ENCODE measurements at regions not wholly inside any gene's neighbourhood (a gene's known extent, or its start where the extent isn't known, plus 50 kb on each side); places are given as distances from the start of the nearest gene placed in this dataset.

GRCh38 chr7:72462311-72462710 is 50.2 kb upstream of the CALN1 start:
- H3K9ac ChIP-seq (replicated peaks; ENCODE audit: extremely low read depth, insufficient read depth, low read length) = no peak overlapping the region
- POLR2A ChIA-PET = no interaction called here
- no peaks in the 10 kb centered on the region for H3K27me3 ChIP-seq (ENCODE audit: control insufficient read depth in 2 of 2, insufficient read depth in 2 of 2, low read length in 2 of 2)
- H3K27ac ChIP-seq (ENCODE audit: insufficient read depth, low read depth, low read length) = no peak overlapping the region
- intact Hi-C loops (cut with micrococcal nuclease) = no loop called here
- DNase-seq (ENCODE audit: low read depth, low spot score) (no peak), FAIRE-seq (no peak)
- no TSS peak for BruUV-seq (replicated peaks)
- no peak overlapping the region for H3K4me2 ChIP-seq (ENCODE audit: insufficient read depth, low read length)
- H3K9me3 ChIP-seq (replicated peaks; ENCODE audit: control insufficient read depth, insufficient read depth, low read length) = peaks cover 2% of the 10 kb centered on the region
- dilution Hi-C loops (cut with MboI; ENCODE audit: extremely low pct_ligation_motif_present, low sequenced_read_pairs) = no loop called here
- CTCF ChIA-PET = no interaction called here
- no peaks in the 10 kb centered on the region for H4K20me1 ChIP-seq (replicated peaks; ENCODE audit: control insufficient read depth, extremely low read depth, insufficient read depth, low read length)
- H2AFZ ChIP-seq (ENCODE audit: low read depth, low read length) = no peak overlapping the region
- no peaks in the 10 kb centered on the region for H3K4me1 ChIP-seq (ENCODE audit: control insufficient read depth, extremely low read depth, insufficient read depth, low read length)
- no peak overlapping the region for H3K4me3 ChIP-seq (replicated peaks in 1 of 3; ENCODE audit: insufficient read depth in 1 of 3, low read depth in 1 of 3, low read length in 3 of 3)
- H3K9me1 ChIP-seq (replicated peaks; ENCODE audit: control insufficient read depth, extremely low read depth, insufficient read depth, low read length) = no peaks in the 10 kb centered on the region
- H3K79me2 ChIP-seq (ENCODE audit: control insufficient read depth, insufficient read depth, low read length) = no peaks in the 10 kb centered on the region
- no peak for TF ChIP-seq EZH2 (IDR thresholded peaks at IDR 0.05; ENCODE audit: borderline replicate concordance, low read depth, low read length, severe bottlenecking)
- TF ChIP-seq, protein P1, sequence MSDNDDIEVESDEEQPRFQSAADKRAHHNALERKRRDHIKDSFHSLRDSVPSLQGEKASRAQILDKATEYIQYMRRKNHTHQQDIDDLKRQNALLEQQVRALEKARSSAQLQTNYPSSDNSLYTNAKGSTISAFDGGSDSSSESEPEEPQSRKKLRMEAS (IDR thresholded peaks at IDR 0.05; ENCODE audit: insufficient read depth, insufficient read length) = no peak
- no peak for TF ChIP-seq CTCF (IDR thresholded peaks at IDR 0.05; ENCODE audit: extremely low read depth in 1 of 2, insufficient read depth in 1 of 2, low read depth in 1 of 2, low read length in 2 of 2)
- no peak for TF ChIP-seq POLR2A (IDR thresholded peaks at IDR 0.05; ENCODE audit: low read depth, low read length)
- no peak for TF ChIP-seq POLR2AphosphoS5 (IDR thresholded peaks at IDR 0.05; ENCODE audit: insufficient read depth, low read depth, low read length)
- TF ChIP-seq MYC (IDR thresholded peaks at IDR 0.05; ENCODE audit: low read depth, low read length) = no peak
- TF ChIP-seq GATA2 (IDR thresholded peaks at IDR 0.05; ENCODE audit: insufficient read depth, insufficient read length, low read depth, low read length) = no peak
- no peak for TF ChIP-seq JUN (IDR thresholded peaks at IDR 0.05; ENCODE audit: borderline replicate concordance, insufficient read depth, insufficient read length, low read depth)
- no peak for TF ChIP-seq FOS (IDR thresholded peaks at IDR 0.05; ENCODE audit: borderline replicate concordance, insufficient read depth, low read length)
- no peaks in the 10 kb centered on the region for H3K36me3 ChIP-seq (ENCODE audit: control insufficient read depth in 2 of 2, extremely low read depth in 1 of 2, insufficient read depth in 2 of 2, low read length in 2 of 2)

Data from endothelial cell of umbilical vein (primary cell).